ENCODE measurements at regions not wholly inside any gene's neighbourhood (a gene's known extent, or its start where the extent isn't known, plus 50 kb on each side); places are given as distances from the start of the nearest gene placed in this dataset.

- no peak for DNase-seq
Measured at GRCh38 chr3:459311-459670, 262.7 kb downstream of the CHL1 start.

GRCh38 chr3:461006-461405 is 264.4 kb downstream of the CHL1 start:
- DNase-seq: no peak

- no peak for DNase-seq
Measured at GRCh38 chr3:462851-463250, 266.3 kb downstream of the CHL1 start.

- no peak for DNase-seq
Measured at GRCh38 chr3:463252-464192, 267.0 kb downstream of the CHL1 start.

GRCh38 chr3:464255-464654 is 267.7 kb downstream of the CHL1 start:
- no peak for DNase-seq

GRCh38 chr3:468172-468571 is 271.6 kb downstream of the CHL1 start:
- no peak for DNase-seq

- no peak for DNase-seq
Measured at GRCh38 chr3:473033-473800, 276.7 kb downstream of the CHL1 start.

- no peak for DNase-seq
Measured at GRCh38 chr3:474828-475227, 278.3 kb downstream of the CHL1 start.

GRCh38 chr3:480070-480469 is 283.5 kb downstream of the CHL1 start:
- no peak for DNase-seq

- DNase-seq: no peak
Measured at GRCh38 chr3:481111-481510, 284.5 kb downstream of the CHL1 start.

- no peak for DNase-seq
Measured at GRCh38 chr3:481680-482079, 285.1 kb downstream of the CHL1 start.

- DNase-seq: no peak
Measured at GRCh38 chr3:482479-482878, 285.9 kb downstream of the CHL1 start.

GRCh38 chr3:484341-484740 is 287.8 kb downstream of the CHL1 start:
- no peak for DNase-seq

GRCh38 chr3:487614-488013 is 291.1 kb downstream of the CHL1 start:
- DNase-seq: no peak

GRCh38 chr3:492586-493316 is 296.2 kb downstream of the CHL1 start:
- DNase-seq: no peak

GRCh38 chr3:494190-494589 is 297.6 kb downstream of the CHL1 start:
- DNase-seq: no peak

- DNase-seq: no peak
Measured at GRCh38 chr3:498487-498886, 301.9 kb downstream of the CHL1 start.

GRCh38 chr3:499001-499761 is 302.6 kb downstream of the CHL1 start:
- DNase-seq: no peak

GRCh38 chr3:502486-502885 is 305.9 kb downstream of the CHL1 start:
- no peak for DNase-seq

GRCh38 chr3:513301-513700 is 316.7 kb downstream of the CHL1 start:
- DNase-seq: no peak

GRCh38 chr3:514192-514591 is 317.6 kb downstream of the CHL1 start:
- DNase-seq: no peak

- DNase-seq: no peak
Measured at GRCh38 chr3:519026-519425, 322.5 kb downstream of the CHL1 start.

GRCh38 chr3:522888-523287 is 326.3 kb downstream of the CHL1 start:
- DNase-seq: no peak

Measured in stimulated activated CD8-positive, alpha-beta memory T cell treated with anti-CD3 and anti-CD28 coated beads, Interleukin-4, amount 100 ng/mL, for 48 hours (primary cell).